SK-N-SH treated with all-trans-retinoic acid at 6 μM for 48 hours (cell line): ENCODE measurements at regions not wholly inside any gene's neighbourhood (a gene's known extent, or its start where the extent isn't known, plus 50 kb on each side); places are given as distances from the start of the nearest gene placed in this dataset.

Experiments used
- ATAC-seq: fragments of 200-7000 bp; cut with Tn5 transposase; 3 replicates; pipeline ENCODE4 v1.9.1; 2020; ENCODE audit warnings: mild to moderate bottlenecking, moderate library complexity
- ARNTL ChIP-seq: fragments of 450-650 bp; formaldehyde crosslinking; IDR thresholded peaks from 2 replicates; pipeline ENCODE4 v1.5.0; 2020; ENCODE audit warnings: low read depth, mild to moderate bottlenecking, moderate library complexity, borderline replicate concordance
- BACH2 ChIP-seq: fragments of 250-450 bp; sonication (Bioruptor Pico); IDR thresholded peaks from 2 replicates; pipeline ENCODE4 v1.9.0; 2021; ENCODE audit warnings: mild to moderate bottlenecking, borderline replicate concordance
- CSDC2 ChIP-seq: fragments of 250-450 bp; sonication (Bioruptor Pico); IDR thresholded peaks from 2 replicates; pipeline ENCODE4 v1.5.0; 2020; ENCODE audit warnings: mild to moderate bottlenecking, moderate library complexity
- ESRRG ChIP-seq: fragments of 250-450 bp; sonication (Bioruptor Pico); IDR thresholded peaks from 2 replicates; pipeline ENCODE4 v1.6.1; 2021; ENCODE audit warnings: mild to moderate bottlenecking
- GLIS3 ChIP-seq: fragments of 250-450 bp; sonication (Bioruptor Pico); IDR thresholded peaks from 2 replicates; pipeline ENCODE4 v1.5.0; 2020; ENCODE audit warnings: mild to moderate bottlenecking, moderate library complexity
- ISL1 ChIP-seq: fragments of 250-450 bp; sonication (Bioruptor Pico); IDR thresholded peaks from 2 replicates; pipeline ENCODE4 v2.1.2; 2022; ENCODE audit warnings: mild to moderate bottlenecking, moderate library complexity
- OSR1 ChIP-seq: fragments of 250-450 bp; sonication (Bioruptor Pico); IDR thresholded peaks from 2 replicates; pipeline ENCODE4 v1.8.0; 2022; ENCODE audit warnings: moderate library complexity, mild to moderate bottlenecking, inconsistent platforms
- PPARA ChIP-seq: fragments of 250-450 bp; sonication (Bioruptor Pico); IDR thresholded peaks from 2 replicates; pipeline ENCODE4 v1.5.0; 2020; ENCODE audit warnings: mild to moderate bottlenecking, borderline replicate concordance
- RARB ChIP-seq: fragments of 250-450 bp; sonication (Bioruptor Pico); IDR thresholded peaks from 2 replicates; pipeline ENCODE4 v1.8.0; 2021; ENCODE audit warnings: mild to moderate bottlenecking, moderate library complexity
- TCF4 ChIP-seq: fragments of 250-450 bp; sonication (Bioruptor Pico); IDR thresholded peaks from 2 replicates; pipeline ENCODE4 v1.8.0; 2021; ENCODE audit warnings: mild to moderate bottlenecking, moderate library complexity, borderline replicate concordance
- ZC3H10 ChIP-seq: fragments of 250-450 bp; sonication (Bioruptor Pico); IDR thresholded peaks from 2 replicates; pipeline ENCODE4 v1.5.1; 2021; ENCODE audit warnings: mild to moderate bottlenecking, moderate library complexity
- ZFP3 ChIP-seq: fragments of 250-450 bp; sonication (Bioruptor Pico); IDR thresholded peaks from 2 replicates; pipeline ENCODE4 v1.5.0; 2020; ENCODE audit warnings: mild to moderate bottlenecking, moderate library complexity
- ZFP30 ChIP-seq: fragments of 450-650 bp; formaldehyde crosslinking; IDR thresholded peaks from 2 replicates; pipeline ENCODE4 v1.5.0; 2022; ENCODE audit warnings: mild to moderate bottlenecking, moderate library complexity
- ZNF70 ChIP-seq: fragments of 450-650 bp; formaldehyde crosslinking; IDR thresholded peaks from 2 replicates; pipeline ENCODE4 v1.5.0; 2020; ENCODE audit warnings: mild to moderate bottlenecking, moderate library complexity
- ZNF8 ChIP-seq: fragments of 450-650 bp; formaldehyde crosslinking; IDR thresholded peaks from 2 replicates; pipeline ENCODE4 v1.5.0; 2020; ENCODE audit warnings: mild to moderate bottlenecking, moderate library complexity
- TF ChIP-seq, protein P1 (sequence below): fragments of 250-450 bp; sonication (Bioruptor Pico); IDR thresholded peaks from 2 replicates; pipeline ENCODE4 v1.5.1; 2020; ENCODE audit warnings: low read depth, mild to moderate bottlenecking, moderate library complexity
- TF ChIP-seq, protein P2 (sequence below): fragments of 250-450 bp; sonication (Bioruptor Pico); IDR thresholded peaks from 2 replicates; pipeline ENCODE4 v1.8.0; 2020; ENCODE audit warnings: mild to moderate bottlenecking, moderate library complexity, borderline replicate concordance
- TF ChIP-seq, protein P3 (sequence below): fragments of 250-450 bp; sonication (Bioruptor Pico); IDR thresholded peaks from 2 replicates; pipeline ENCODE4 v1.5.0; 2020; ENCODE audit warnings: mild to moderate bottlenecking, moderate library complexity
- TF ChIP-seq, protein P4 (sequence below): fragments of 250-450 bp; sonication (Bioruptor Pico); IDR thresholded peaks from 2 replicates; pipeline ENCODE4 v1.5.1; 2021; ENCODE audit warnings: mild to moderate bottlenecking, moderate library complexity
- TF ChIP-seq, protein P5 (sequence below): fragments of 250-450 bp; sonication (Bioruptor Pico); IDR thresholded peaks from 2 replicates; pipeline ENCODE4 v1.8.0; 2021; ENCODE audit warnings: low read depth, mild to moderate bottlenecking, moderate library complexity, borderline replicate concordance

DNA sequence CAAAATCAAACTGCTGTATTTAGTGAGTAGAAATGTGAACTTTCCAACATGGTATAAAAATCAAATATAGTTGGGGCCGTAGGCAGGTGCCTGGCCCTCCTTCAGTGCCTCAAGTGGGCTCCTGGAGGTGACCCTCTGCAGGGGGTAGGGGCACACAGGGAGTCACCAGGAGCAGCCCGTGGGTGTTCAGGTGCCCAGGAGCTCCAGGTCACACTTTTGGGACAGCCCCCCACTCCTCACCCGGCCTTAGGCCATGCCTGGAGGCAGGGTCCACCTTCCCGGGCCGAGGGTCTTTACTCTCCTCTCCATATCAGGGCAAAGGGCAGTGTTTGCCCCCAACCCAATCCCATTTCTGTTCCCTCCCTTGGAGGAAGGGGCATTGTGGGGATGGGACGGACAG is 108.0 kb upstream of the MTAP start:
- ATAC-seq: no peak
- no peak for TF ChIP-seq TCF4 (CRISPR knock-in tag)
- TF ChIP-seq, protein P1, sequence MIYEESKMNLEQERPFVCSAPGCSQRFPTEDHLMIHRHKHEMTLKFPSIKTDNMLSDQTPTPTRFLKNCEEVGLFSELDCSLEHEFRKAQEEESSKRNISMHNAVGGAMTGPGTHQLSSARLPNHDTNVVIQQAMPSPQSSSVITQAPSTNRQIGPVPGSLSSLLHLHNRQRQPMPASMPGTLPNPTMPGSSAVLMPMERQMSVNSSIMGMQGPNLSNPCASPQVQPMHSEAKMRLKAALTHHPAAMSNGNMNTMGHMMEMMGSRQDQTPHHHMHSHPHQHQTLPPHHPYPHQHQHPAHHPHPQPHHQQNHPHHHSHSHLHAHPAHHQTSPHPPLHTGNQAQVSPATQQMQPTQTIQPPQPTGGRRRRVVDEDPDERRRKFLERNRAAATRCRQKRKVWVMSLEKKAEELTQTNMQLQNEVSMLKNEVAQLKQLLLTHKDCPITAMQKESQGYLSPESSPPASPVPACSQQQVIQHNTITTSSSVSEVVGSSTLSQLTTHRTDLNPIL (CRISPR knock-in tag): no peak
- no peak for TF ChIP-seq ZFP3 (CRISPR knock-in tag)
- TF ChIP-seq ESRRG (CRISPR knock-in tag): no peak
- no peak for TF ChIP-seq ISL1 (CRISPR knock-in tag)
- TF ChIP-seq, protein P2, sequence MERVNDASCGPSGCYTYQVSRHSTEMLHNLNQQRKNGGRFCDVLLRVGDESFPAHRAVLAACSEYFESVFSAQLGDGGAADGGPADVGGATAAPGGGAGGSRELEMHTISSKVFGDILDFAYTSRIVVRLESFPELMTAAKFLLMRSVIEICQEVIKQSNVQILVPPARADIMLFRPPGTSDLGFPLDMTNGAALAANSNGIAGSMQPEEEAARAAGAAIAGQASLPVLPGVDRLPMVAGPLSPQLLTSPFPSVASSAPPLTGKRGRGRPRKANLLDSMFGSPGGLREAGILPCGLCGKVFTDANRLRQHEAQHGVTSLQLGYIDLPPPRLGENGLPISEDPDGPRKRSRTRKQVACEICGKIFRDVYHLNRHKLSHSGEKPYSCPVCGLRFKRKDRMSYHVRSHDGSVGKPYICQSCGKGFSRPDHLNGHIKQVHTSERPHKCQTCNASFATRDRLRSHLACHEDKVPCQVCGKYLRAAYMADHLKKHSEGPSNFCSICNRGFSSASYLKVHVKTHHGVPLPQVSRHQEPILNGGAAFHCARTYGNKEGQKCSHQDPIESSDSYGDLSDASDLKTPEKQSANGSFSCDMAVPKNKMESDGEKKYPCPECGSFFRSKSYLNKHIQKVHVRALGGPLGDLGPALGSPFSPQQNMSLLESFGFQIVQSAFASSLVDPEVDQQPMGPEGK (CRISPR knock-in tag): no peak
- TF ChIP-seq ZNF8 (CRISPR knock-in tag): no peak
- TF ChIP-seq ZC3H10: no peak
- TF ChIP-seq CSDC2 (CRISPR knock-in tag): no peak
- TF ChIP-seq, protein P3, sequence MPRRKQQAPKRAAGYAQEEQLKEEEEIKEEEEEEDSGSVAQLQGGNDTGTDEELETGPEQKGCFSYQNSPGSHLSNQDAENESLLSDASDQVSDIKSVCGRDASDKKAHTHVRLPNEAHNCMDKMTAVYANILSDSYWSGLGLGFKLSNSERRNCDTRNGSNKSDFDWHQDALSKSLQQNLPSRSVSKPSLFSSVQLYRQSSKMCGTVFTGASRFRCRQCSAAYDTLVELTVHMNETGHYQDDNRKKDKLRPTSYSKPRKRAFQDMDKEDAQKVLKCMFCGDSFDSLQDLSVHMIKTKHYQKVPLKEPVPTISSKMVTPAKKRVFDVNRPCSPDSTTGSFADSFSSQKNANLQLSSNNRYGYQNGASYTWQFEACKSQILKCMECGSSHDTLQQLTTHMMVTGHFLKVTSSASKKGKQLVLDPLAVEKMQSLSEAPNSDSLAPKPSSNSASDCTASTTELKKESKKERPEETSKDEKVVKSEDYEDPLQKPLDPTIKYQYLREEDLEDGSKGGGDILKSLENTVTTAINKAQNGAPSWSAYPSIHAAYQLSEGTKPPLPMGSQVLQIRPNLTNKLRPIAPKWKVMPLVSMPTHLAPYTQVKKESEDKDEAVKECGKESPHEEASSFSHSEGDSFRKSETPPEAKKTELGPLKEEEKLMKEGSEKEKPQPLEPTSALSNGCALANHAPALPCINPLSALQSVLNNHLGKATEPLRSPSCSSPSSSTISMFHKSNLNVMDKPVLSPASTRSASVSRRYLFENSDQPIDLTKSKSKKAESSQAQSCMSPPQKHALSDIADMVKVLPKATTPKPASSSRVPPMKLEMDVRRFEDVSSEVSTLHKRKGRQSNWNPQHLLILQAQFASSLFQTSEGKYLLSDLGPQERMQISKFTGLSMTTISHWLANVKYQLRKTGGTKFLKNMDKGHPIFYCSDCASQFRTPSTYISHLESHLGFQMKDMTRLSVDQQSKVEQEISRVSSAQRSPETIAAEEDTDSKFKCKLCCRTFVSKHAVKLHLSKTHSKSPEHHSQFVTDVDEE (CRISPR knock-in tag): no peak
- TF ChIP-seq, protein P4, sequence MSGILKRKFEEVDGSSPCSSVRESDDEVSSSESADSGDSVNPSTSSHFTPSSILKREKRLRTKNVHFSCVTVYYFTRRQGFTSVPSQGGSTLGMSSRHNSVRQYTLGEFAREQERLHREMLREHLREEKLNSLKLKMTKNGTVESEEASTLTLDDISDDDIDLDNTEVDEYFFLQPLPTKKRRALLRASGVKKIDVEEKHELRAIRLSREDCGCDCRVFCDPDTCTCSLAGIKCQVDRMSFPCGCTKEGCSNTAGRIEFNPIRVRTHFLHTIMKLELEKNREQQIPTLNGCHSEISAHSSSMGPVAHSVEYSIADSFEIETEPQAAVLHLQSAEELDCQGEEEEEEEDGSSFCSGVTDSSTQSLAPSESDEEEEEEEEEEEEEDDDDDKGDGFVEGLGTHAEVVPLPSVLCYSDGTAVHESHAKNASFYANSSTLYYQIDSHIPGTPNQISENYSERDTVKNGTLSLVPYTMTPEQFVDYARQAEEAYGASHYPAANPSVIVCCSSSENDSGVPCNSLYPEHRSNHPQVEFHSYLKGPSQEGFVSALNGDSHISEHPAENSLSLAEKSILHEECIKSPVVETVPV: no peak
- no peak for TF ChIP-seq GLIS3 (CRISPR knock-in tag)
- no peak for TF ChIP-seq ARNTL (CRISPR knock-in tag)
- TF ChIP-seq BACH2 (CRISPR knock-in tag): no peak
- no peak for TF ChIP-seq RARB
- TF ChIP-seq PPARA (CRISPR knock-in tag): no peak
- TF ChIP-seq, protein P5, sequence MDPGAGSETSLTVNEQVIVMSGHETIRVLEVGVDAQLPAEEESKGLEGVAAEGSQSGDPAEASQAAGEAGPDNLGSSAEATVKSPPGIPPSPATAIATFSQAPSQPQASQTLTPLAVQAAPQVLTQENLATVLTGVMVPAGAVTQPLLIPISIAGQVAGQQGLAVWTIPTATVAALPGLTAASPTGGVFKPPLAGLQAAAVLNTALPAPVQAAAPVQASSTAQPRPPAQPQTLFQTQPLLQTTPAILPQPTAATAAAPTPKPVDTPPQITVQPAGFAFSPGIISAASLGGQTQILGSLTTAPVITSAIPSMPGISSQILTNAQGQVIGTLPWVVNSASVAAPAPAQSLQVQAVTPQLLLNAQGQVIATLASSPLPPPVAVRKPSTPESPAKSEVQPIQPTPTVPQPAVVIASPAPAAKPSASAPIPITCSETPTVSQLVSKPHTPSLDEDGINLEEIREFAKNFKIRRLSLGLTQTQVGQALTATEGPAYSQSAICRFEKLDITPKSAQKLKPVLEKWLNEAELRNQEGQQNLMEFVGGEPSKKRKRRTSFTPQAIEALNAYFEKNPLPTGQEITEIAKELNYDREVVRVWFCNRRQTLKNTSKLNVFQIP (CRISPR knock-in tag): no peak
- TF ChIP-seq OSR1 (CRISPR knock-in tag): no peak
- TF ChIP-seq ZNF70 (CRISPR knock-in tag): no peak
- TF ChIP-seq, all 23 proteins: peak for 0

DNA sequence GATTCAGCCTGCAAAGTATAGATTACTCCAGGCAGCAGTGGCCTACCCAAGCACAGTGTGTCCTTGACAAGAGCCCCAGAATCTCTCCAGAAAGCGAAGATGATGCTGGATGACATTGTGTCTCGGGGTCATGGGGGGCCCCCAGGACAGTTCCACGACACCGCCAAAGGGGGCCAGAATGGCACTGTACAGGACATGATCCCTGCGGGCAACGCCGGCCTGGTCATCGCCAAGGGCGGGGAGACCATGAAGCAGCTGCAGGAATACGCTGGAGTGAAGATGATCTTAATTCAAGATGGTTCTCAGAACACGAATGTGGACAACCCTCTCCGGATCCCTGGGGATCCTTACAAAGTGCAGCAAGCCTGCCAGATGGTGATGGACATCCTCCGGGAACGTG is 107.0 kb upstream of the MTAP start:
- ATAC-seq: no peak
- no peak for TF ChIP-seq ZC3H10
- no peak for TF ChIP-seq CSDC2 (CRISPR knock-in tag)
- no peak for TF ChIP-seq BACH2 (CRISPR knock-in tag)
- TF ChIP-seq ZFP30: no peak
- no peak for TF ChIP-seq RARB
- TF ChIP-seq, protein P5 (CRISPR knock-in tag): no peak
- TF ChIP-seq ZNF70 (CRISPR knock-in tag): no peak
- TF ChIP-seq, protein P1 (CRISPR knock-in tag): no peak
- no peak for TF ChIP-seq TCF4 (CRISPR knock-in tag)
- TF ChIP-seq, protein P3 (CRISPR knock-in tag): no peak
- no peak for TF ChIP-seq ESRRG (CRISPR knock-in tag)
- TF ChIP-seq ZFP3 (CRISPR knock-in tag): no peak
- no peak for TF ChIP-seq OSR1 (CRISPR knock-in tag)
- TF ChIP-seq PPARA (CRISPR knock-in tag): no peak
- TF ChIP-seq GLIS3 (CRISPR knock-in tag): no peak
- TF ChIP-seq ISL1 (CRISPR knock-in tag): no peak
- TF ChIP-seq, protein P4: no peak
